Neural cell (in vitro differentiated cells): ENCODE measurements at regions not wholly inside any gene's neighbourhood (a gene's known extent, or its start where the extent isn't known, plus 50 kb on each side); places are given as distances from the start of the nearest gene placed in this dataset.

Experiments used
- EP300 ChIP-seq: fragments of 450-650 bp; conservative IDR thresholded peaks from 2 replicates; pipeline ENCODE4 v1.6.1; 2014; ENCODE audit warnings: antibody characterized with exemption, mild to moderate bottlenecking, moderate library complexity; ENCODE audit not compliant: poor library complexity, severe bottlenecking
- EZH2 ChIP-seq: fragments of 200-600, 300-800 bp; shearing (Covaris generic), sonication (generic); IDR thresholded peaks from 2 replicates; pipeline ENCODE4 v1.6.1; 2014; ENCODE audit warnings: antibody characterized with exemption, low read length, borderline replicate concordance, mild to moderate bottlenecking; ENCODE audit not compliant: insufficient read depth, poor library complexity, severe bottlenecking
- MXI1 ChIP-seq: fragments of 450-650 bp; conservative IDR thresholded peaks from 2 replicates; pipeline ENCODE4 v1.6.1; 2014; ENCODE audit warnings: antibody characterized with exemption, mild to moderate bottlenecking; ENCODE audit not compliant: poor library complexity, severe bottlenecking
- POLR2AphosphoS5 ChIP-seq: IDR thresholded peaks from 2 replicates; pipeline ENCODE4 v1.6.1; 2012
- TAF1 ChIP-seq: IDR thresholded peaks from 2 replicates; pipeline ENCODE4 v1.6.1; 2012; ENCODE audit warnings: low read depth
- TF ChIP-seq, protein P1 (sequence below): fragments of 450-650 bp; IDR thresholded peaks from 2 replicates; pipeline ENCODE4 v1.5.1; 2014; ENCODE audit warnings: antibody characterized with exemption, mild to moderate bottlenecking, moderate library complexity; ENCODE audit not compliant: poor library complexity, severe bottlenecking
- TF ChIP-seq, protein P2 (sequence below): IDR thresholded peaks from 2 replicates; pipeline ENCODE4 v1.6.1; 2012; ENCODE audit warnings: borderline replicate concordance

DNA sequence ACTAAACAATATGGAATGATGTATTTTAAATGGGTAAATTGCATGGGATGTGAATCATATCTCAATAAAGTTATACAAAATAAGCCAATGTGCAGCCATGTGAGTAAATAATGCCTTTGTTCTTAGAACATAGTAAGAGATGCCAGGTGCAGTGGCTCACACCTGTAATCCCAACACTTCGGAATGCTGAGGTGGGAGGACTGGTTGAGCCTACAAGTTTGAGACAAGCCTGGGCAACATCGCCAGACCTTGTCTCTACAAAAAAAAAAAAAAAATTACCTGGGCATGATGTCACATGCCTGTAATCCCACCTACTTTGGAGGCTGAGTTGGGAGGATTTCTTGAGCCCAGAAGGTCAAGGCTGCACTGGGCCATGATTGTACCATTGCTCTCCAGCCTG is 230.7 kb downstream of the RFC3 start:
- no peak for TF ChIP-seq MXI1
- TF ChIP-seq POLR2AphosphoS5: no peak
- TF ChIP-seq EZH2: no peak
- TF ChIP-seq, protein P1, sequence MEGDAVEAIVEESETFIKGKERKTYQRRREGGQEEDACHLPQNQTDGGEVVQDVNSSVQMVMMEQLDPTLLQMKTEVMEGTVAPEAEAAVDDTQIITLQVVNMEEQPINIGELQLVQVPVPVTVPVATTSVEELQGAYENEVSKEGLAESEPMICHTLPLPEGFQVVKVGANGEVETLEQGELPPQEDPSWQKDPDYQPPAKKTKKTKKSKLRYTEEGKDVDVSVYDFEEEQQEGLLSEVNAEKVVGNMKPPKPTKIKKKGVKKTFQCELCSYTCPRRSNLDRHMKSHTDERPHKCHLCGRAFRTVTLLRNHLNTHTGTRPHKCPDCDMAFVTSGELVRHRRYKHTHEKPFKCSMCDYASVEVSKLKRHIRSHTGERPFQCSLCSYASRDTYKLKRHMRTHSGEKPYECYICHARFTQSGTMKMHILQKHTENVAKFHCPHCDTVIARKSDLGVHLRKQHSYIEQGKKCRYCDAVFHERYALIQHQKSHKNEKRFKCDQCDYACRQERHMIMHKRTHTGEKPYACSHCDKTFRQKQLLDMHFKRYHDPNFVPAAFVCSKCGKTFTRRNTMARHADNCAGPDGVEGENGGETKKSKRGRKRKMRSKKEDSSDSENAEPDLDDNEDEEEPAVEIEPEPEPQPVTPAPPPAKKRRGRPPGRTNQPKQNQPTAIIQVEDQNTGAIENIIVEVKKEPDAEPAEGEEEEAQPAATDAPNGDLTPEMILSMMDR: no peak
- no peak for TF ChIP-seq EP300
- TF ChIP-seq TAF1: no peak
- TF ChIP-seq, protein P2, sequence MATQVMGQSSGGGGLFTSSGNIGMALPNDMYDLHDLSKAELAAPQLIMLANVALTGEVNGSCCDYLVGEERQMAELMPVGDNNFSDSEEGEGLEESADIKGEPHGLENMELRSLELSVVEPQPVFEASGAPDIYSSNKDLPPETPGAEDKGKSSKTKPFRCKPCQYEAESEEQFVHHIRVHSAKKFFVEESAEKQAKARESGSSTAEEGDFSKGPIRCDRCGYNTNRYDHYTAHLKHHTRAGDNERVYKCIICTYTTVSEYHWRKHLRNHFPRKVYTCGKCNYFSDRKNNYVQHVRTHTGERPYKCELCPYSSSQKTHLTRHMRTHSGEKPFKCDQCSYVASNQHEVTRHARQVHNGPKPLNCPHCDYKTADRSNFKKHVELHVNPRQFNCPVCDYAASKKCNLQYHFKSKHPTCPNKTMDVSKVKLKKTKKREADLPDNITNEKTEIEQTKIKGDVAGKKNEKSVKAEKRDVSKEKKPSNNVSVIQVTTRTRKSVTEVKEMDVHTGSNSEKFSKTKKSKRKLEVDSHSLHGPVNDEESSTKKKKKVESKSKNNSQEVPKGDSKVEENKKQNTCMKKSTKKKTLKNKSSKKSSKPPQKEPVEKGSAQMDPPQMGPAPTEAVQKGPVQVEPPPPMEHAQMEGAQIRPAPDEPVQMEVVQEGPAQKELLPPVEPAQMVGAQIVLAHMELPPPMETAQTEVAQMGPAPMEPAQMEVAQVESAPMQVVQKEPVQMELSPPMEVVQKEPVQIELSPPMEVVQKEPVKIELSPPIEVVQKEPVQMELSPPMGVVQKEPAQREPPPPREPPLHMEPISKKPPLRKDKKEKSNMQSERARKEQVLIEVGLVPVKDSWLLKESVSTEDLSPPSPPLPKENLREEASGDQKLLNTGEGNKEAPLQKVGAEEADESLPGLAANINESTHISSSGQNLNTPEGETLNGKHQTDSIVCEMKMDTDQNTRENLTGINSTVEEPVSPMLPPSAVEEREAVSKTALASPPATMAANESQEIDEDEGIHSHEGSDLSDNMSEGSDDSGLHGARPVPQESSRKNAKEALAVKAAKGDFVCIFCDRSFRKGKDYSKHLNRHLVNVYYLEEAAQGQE: no peak
